GM23338 (cell line): ENCODE measurements at regions not wholly inside any gene's neighbourhood (a gene's known extent, or its start where the extent isn't known, plus 50 kb on each side); places are given as distances from the start of the nearest gene placed in this dataset.
"Not testable (repeated sequence)": the region's sequence is repeated elsewhere in the genome, so short reads cannot be mapped to it uniquely, and the experiment has no call there.

Source experiments
- CREB1 ChIP-seq: fragments of 250-450 bp; sonication (Bioruptor Pico); IDR thresholded peaks from 2 replicates; pipeline ENCODE4 v1.5.0; 2020; ENCODE audit warnings: low read depth, mild to moderate bottlenecking, moderate library complexity
- ETS1 ChIP-seq: IDR thresholded peaks from 2 replicates; pipeline ENCODE4 v1.6.1; 2016; ENCODE audit warnings: antibody characterized with exemption
- EZH2 ChIP-seq: fragments of 200-600 bp; sonication (generic); IDR thresholded peaks from one replicate; pipeline ENCODE4 v1.8.0; 2017; ENCODE audit warnings: antibody characterized with exemption, mild to moderate bottlenecking, low read depth; ENCODE audit not compliant: unreplicated experiment
- EZH2phosphoT487 ChIP-seq: fragments of 200-600 bp; sonication (generic); IDR thresholded peaks from one replicate; pipeline ENCODE4 v1.8.1; 2018; ENCODE audit warnings: antibody characterized with exemption; ENCODE audit not compliant: unreplicated experiment
- JUNB ChIP-seq: IDR thresholded peaks from one replicate; pipeline ENCODE4 v1.6.1; 2016; ENCODE audit warnings: antibody characterized with exemption; ENCODE audit not compliant: unreplicated experiment
- NANOG ChIP-seq: IDR thresholded peaks from 2 replicates; pipeline ENCODE4 v1.6.1; 2016; ENCODE audit warnings: antibody characterized with exemption, borderline replicate concordance
- POLR2AphosphoS5 ChIP-seq: IDR thresholded peaks from 2 replicates; pipeline ENCODE4 v1.6.1; 2016; ENCODE audit warnings: antibody characterized with exemption, low read depth
- STAT1 ChIP-seq: IDR thresholded peaks from one replicate; pipeline ENCODE4 v1.6.1; 2016; ENCODE audit warnings: antibody characterized with exemption; ENCODE audit not compliant: unreplicated experiment
- ZNF114 ChIP-seq: fragments of 250-450 bp; sonication (Bioruptor Pico); IDR thresholded peaks from 2 replicates; pipeline ENCODE4 v1.5.0; 2020; ENCODE audit warnings: mild to moderate bottlenecking, moderate library complexity
- ZNF331 ChIP-seq: fragments of 250-450 bp; sonication (Bioruptor Pico); IDR thresholded peaks from 2 replicates; pipeline ENCODE4 v1.5.0; 2020; ENCODE audit warnings: low read depth, mild to moderate bottlenecking, moderate library complexity
- TF ChIP-seq, protein P1 (sequence below), 2 experiments: fragments of 200-600 bp in 1 of 2; sonication (generic) in 1 of 2; conservative IDR thresholded peaks; 2 replicates each; pipeline versions ENCODE4 v1.5.1 to v1.6.1; 2016 to 2017; ENCODE audit warnings: antibody characterized with exemption in 2 of 2, low read depth in 2 of 2, mild to moderate bottlenecking in 2 of 2, moderate library complexity in 1 of 2
- TF ChIP-seq, protein P2 (sequence below): IDR thresholded peaks from one replicate; pipeline ENCODE4 v1.6.1; 2018; ENCODE audit warnings: antibody characterized with exemption; ENCODE audit not compliant: unreplicated experiment
- TF ChIP-seq, protein P3 (sequence below): fragments of 250-450 bp; sonication (Bioruptor Pico); IDR thresholded peaks from 2 replicates; pipeline ENCODE4 v1.5.0; 2020; ENCODE audit warnings: mild to moderate bottlenecking, moderate library complexity

DNA sequence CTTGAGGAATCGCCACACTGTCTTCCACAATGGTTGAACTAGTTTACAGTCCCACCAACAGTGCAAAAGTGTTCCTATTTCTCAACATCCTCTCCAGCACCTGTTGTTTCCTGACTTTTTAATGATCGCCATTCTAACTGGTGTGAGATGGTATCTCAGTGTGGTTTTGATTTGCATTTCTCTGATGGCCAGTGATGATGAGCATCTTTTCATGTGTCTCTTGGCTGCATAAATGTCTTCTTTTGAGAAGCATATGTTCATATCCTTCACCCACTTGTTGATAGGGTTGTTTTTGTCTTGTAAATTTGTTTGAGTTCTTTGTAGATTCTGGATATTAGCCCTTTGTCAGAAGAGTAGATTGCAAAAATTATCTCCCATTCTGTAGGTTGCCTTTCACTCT lies 309.3 kb upstream of the NFIA start:
- TF ChIP-seq POLR2AphosphoS5; EZH2; EZH2phosphoT487; STAT1; CREB1 (CRISPR knock-in tag); ETS1; JUNB; ZNF331 (CRISPR knock-in tag); NANOG; ZNF114 (CRISPR knock-in tag): not testable (repeated sequence)
- TF ChIP-seq, protein P1, sequence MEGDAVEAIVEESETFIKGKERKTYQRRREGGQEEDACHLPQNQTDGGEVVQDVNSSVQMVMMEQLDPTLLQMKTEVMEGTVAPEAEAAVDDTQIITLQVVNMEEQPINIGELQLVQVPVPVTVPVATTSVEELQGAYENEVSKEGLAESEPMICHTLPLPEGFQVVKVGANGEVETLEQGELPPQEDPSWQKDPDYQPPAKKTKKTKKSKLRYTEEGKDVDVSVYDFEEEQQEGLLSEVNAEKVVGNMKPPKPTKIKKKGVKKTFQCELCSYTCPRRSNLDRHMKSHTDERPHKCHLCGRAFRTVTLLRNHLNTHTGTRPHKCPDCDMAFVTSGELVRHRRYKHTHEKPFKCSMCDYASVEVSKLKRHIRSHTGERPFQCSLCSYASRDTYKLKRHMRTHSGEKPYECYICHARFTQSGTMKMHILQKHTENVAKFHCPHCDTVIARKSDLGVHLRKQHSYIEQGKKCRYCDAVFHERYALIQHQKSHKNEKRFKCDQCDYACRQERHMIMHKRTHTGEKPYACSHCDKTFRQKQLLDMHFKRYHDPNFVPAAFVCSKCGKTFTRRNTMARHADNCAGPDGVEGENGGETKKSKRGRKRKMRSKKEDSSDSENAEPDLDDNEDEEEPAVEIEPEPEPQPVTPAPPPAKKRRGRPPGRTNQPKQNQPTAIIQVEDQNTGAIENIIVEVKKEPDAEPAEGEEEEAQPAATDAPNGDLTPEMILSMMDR (conservative IDR thresholded peaks at IDR 0.05; ENCODE audit: low read depth in 2 of 2): not testable (repeated sequence)
- TF ChIP-seq, protein P2, sequence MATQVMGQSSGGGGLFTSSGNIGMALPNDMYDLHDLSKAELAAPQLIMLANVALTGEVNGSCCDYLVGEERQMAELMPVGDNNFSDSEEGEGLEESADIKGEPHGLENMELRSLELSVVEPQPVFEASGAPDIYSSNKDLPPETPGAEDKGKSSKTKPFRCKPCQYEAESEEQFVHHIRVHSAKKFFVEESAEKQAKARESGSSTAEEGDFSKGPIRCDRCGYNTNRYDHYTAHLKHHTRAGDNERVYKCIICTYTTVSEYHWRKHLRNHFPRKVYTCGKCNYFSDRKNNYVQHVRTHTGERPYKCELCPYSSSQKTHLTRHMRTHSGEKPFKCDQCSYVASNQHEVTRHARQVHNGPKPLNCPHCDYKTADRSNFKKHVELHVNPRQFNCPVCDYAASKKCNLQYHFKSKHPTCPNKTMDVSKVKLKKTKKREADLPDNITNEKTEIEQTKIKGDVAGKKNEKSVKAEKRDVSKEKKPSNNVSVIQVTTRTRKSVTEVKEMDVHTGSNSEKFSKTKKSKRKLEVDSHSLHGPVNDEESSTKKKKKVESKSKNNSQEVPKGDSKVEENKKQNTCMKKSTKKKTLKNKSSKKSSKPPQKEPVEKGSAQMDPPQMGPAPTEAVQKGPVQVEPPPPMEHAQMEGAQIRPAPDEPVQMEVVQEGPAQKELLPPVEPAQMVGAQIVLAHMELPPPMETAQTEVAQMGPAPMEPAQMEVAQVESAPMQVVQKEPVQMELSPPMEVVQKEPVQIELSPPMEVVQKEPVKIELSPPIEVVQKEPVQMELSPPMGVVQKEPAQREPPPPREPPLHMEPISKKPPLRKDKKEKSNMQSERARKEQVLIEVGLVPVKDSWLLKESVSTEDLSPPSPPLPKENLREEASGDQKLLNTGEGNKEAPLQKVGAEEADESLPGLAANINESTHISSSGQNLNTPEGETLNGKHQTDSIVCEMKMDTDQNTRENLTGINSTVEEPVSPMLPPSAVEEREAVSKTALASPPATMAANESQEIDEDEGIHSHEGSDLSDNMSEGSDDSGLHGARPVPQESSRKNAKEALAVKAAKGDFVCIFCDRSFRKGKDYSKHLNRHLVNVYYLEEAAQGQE: not testable (repeated sequence)
- TF ChIP-seq, protein P3, sequence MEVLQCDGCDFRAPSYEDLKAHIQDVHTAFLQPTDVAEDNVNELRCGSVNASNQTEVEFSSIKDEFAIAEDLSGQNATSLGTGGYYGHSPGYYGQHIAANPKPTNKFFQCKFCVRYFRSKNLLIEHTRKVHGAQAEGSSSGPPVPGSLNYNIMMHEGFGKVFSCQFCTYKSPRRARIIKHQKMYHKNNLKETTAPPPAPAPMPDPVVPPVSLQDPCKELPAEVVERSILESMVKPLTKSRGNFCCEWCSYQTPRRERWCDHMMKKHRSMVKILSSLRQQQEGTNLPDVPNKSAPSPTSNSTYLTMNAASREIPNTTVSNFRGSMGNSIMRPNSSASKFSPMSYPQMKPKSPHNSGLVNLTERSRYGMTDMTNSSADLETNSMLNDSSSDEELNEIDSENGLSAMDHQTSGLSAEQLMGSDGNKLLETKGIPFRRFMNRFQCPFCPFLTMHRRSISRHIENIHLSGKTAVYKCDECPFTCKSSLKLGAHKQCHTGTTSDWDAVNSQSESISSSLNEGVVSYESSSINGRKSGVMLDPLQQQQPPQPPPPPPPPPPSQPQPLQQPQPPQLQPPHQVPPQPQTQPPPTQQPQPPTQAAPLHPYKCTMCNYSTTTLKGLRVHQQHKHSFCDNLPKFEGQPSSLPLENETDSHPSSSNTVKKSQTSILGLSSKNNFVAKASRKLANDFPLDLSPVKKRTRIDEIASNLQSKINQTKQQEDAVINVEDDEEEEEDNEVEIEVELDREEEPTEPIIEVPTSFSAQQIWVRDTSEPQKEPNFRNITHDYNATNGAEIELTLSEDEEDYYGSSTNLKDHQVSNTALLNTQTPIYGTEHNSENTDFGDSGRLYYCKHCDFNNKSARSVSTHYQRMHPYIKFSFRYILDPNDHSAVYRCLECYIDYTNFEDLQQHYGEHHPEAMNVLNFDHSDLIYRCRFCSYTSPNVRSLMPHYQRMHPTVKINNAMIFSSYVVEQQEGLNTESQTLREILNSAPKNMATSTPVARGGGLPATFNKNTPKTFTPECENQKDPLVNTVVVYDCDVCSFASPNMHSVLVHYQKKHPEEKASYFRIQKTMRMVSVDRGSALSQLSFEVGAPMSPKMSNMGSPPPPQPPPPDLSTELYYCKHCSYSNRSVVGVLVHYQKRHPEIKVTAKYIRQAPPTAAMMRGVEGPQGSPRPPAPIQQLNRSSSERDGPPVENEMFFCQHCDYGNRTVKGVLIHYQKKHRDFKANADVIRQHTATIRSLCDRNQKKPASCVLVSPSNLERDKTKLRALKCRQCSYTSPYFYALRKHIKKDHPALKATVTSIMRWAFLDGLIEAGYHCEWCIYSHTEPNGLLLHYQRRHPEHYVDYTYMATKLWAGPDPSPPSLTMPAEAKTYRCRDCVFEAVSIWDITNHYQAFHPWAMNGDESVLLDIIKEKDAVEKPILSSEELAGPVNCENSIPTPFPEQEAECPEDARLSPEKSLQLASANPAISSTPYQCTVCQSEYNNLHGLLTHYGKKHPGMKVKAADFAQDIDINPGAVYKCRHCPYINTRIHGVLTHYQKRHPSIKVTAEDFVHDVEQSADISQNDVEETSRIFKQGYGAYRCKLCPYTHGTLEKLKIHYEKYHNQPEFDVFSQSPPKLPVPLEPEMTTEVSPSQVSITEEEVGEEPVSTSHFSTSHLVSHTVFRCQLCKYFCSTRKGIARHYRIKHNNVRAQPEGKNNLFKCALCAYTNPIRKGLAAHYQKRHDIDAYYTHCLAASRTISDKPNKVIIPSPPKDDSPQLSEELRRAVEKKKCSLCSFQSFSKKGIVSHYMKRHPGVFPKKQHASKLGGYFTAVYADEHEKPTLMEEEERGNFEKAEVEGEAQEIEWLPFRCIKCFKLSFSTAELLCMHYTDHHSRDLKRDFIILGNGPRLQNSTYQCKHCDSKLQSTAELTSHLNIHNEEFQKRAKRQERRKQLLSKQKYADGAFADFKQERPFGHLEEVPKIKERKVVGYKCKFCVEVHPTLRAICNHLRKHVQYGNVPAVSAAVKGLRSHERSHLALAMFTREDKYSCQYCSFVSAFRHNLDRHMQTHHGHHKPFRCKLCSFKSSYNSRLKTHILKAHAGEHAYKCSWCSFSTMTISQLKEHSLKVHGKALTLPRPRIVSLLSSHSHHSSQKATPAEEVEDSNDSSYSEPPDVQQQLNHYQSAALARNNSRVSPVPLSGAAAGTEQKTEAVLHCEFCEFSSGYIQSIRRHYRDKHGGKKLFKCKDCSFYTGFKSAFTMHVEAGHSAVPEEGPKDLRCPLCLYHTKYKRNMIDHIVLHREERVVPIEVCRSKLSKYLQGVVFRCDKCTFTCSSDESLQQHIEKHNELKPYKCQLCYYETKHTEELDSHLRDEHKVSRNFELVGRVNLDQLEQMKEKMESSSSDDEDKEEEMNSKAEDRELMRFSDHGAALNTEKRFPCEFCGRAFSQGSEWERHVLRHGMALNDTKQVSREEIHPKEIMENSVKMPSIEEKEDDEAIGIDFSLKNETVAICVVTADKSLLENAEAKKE (CRISPR knock-in tag): not testable (repeated sequence)
